IMR-90 (cell line): ENCODE measurements at regions not wholly inside any gene's neighbourhood (a gene's known extent, or its start where the extent isn't known, plus 50 kb on each side); places are given as distances from the start of the nearest gene placed in this dataset.

Experiments
- BHLHE40 ChIP-seq: fragments of 150-350 bp; IDR thresholded peaks from 2 replicates; pipeline ENCODE4 v1.6.1; 2016; ENCODE audit warnings: mild to moderate bottlenecking, low read depth, low read length
- CHD1 ChIP-seq: IDR thresholded peaks from 2 replicates; pipeline ENCODE4 v1.6.1; 2012; ENCODE audit warnings: low read depth, low read length, improper control_type of control experiment
- CTCF ChIP-seq: conservative IDR thresholded peaks from 2 replicates; pipeline ENCODE4 v1.5.1; 2012; ENCODE audit warnings: mild to moderate bottlenecking, low read depth, low read length, improper control_type of control experiment
- ELK1 ChIP-seq: fragments of 150-350 bp; IDR thresholded peaks from 2 replicates; pipeline ENCODE4 v1.6.1; 2016; ENCODE audit warnings: low read depth, mild to moderate bottlenecking, low read length, moderate library complexity, borderline replicate concordance
- MXI1 ChIP-seq: IDR thresholded peaks from 2 replicates; pipeline ENCODE4 v1.6.1; 2012; ENCODE audit warnings: low read depth, mild to moderate bottlenecking, low read length, moderate library complexity, borderline replicate concordance
- POLR2A ChIP-seq: IDR thresholded peaks from 2 replicates; pipeline ENCODE4 v1.6.1; 2012; ENCODE audit warnings: mild to moderate bottlenecking, low read depth, low read length
- SMC3 ChIP-seq: fragments of 150-350 bp; IDR thresholded peaks from 2 replicates; pipeline ENCODE4 v1.6.1; 2016; ENCODE audit warnings: low read depth, mild to moderate bottlenecking, antibody characterized with exemption, low read length, moderate library complexity
- TF ChIP-seq, protein P1 (sequence below): fragments of 150-350 bp; IDR thresholded peaks from 2 replicates; pipeline ENCODE4 v1.6.1; 2017; ENCODE audit warnings: mild to moderate bottlenecking, antibody characterized with exemption, low read length, low read depth

DNA sequence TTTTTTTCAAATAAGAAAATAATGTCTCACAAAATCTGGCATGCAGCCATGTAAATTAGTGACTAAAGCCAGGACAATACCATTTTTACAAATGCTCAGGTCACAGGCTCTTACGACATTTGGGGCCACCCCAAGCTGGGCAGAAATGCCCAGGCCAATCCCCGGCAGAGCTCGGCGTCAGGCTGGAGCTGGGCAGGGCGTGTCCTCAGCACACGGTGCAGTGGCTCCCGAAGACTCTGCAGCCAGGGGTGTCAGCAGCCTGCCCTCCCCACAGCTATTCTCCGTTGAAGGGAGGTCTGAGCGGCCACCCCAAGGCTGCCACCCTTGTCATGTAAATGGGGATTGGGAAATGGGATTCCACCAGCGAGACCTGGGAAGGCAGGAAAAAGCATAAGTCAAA lies 158.6 kb downstream of the DICER1 start:
- TF ChIP-seq, protein P1, sequence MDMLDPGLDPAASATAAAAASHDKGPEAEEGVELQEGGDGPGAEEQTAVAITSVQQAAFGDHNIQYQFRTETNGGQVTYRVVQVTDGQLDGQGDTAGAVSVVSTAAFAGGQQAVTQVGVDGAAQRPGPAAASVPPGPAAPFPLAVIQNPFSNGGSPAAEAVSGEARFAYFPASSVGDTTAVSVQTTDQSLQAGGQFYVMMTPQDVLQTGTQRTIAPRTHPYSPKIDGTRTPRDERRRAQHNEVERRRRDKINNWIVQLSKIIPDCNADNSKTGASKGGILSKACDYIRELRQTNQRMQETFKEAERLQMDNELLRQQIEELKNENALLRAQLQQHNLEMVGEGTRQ = no peak
- TF ChIP-seq CTCF (no peak), MXI1 (no peak), ELK1 (no peak), SMC3 (no peak), POLR2A (no peak), BHLHE40 (no peak), CHD1 (no peak)
